ENCODE measurements at regions not wholly inside any gene's neighbourhood (a gene's known extent, or its start where the extent isn't known, plus 50 kb on each side); places are given as distances from the start of the nearest gene placed in this dataset.
"Not testable (repeated sequence)": the region's sequence is repeated elsewhere in the genome, so short reads cannot be mapped to it uniquely, and the experiment has no call there.

DNA sequence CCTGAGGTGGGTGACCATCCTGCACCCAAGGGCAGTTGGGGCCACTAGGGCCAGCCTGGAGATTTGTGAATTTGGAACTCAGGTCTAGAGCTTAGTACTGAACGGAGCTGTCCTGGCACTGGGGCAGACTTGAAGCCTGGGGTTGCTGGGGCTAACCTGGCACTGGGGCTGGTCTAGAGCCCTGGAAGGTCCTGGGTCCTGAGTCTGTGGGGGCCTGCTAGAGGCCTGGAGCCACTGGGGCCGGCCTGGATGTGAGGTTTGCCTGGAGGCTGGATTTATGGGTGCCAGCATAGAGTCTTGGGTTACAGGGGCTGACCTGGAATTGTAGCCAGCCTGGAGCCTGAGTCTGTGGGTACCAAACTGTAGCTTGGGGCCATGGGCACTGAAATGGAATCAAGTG lies 1216.9 kb downstream of the CDH11 start:
- no peaks in the 10 kb centered on the region for H3K4me1 ChIP-seq (ENCODE audit: control insufficient read depth, insufficient read depth, low read length)
- WGBS (ENCODE audit: insufficient coverage, low lambda C conversion rate), result no CpG with 5 or more reads among the region's 2 CpGs
- H3K27me3 ChIP-seq (ENCODE audit: control insufficient read depth, insufficient read depth, low read length), result no peaks in the 10 kb centered on the region
- H3K9me3 ChIP-seq (ENCODE audit: control insufficient read depth, low read depth, low read length), result no peaks in the 10 kb centered on the region
- no peak for DNase-seq
- no peak overlapping the region for H3K27ac ChIP-seq (ENCODE audit: low read length)
- H3K4me3 ChIP-seq (ENCODE audit: low read length), result no peak overlapping the region
- H3K36me3 ChIP-seq (ENCODE audit: control insufficient read depth, insufficient read depth, low read length), result no peaks in the 10 kb centered on the region

- Histone ChIP-seq H3K4me3 (ENCODE audit: low read length) (no peak overlapping the region), H3K9me3 (ENCODE audit: control insufficient read depth, low read depth, low read length) (no peaks in the 10 kb centered on the region), H3K4me1 (ENCODE audit: control insufficient read depth, insufficient read depth, low read length) (no peaks in the 10 kb centered on the region), H3K27me3 (ENCODE audit: control insufficient read depth, insufficient read depth, low read length) (no peaks in the 10 kb centered on the region), H3K27ac (ENCODE audit: low read length) (no peak overlapping the region), H3K36me3 (ENCODE audit: control insufficient read depth, insufficient read depth, low read length) (no peaks in the 10 kb centered on the region)
- no peak for DNase-seq
Measured at GRCh38 chr16:63904182-63904581, 1217.7 kb downstream of the CDH11 start.

DNA sequence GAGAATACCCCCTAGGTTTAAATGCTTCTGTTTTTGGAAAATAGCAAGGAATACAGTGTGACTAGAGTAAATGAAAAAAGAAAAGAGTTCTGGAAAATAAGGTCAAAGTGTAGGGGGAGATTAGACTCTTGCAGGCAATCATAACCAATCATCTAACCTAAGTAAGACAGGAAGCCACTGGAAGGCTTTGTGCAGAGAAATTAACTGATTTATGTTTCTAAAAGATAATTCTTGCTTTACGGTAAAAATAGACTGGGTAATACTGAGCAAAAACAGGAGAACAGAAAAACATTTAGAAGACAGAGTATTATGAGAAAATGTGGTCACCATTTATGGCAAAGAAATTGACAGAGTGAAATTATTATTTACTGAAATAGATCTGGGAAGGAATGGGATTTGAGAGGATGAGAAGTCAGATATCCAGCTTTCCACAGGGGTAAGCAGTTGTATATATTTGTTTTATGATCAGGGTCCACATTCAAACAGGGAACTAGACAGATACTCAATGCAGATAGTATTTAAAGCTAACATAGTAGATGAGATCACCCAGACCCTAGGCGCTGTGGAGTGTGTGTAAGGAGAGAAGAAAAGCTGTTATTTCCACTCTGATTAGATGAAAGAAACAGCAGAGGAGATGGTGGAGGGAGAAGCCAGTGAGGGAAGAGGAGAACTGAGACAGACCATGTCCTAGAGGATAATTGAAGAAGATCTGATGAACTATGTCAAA lies 1225.3 kb downstream of the CDH11 start:
- no peaks in the 10 kb centered on the region for H3K9me3 ChIP-seq (ENCODE audit: control insufficient read depth, low read depth, low read length)
- H3K27me3 ChIP-seq (ENCODE audit: control insufficient read depth, insufficient read depth, low read length), result no peaks in the 10 kb centered on the region
- DNase-seq, result no peak
- 67% methylated on average over 1 of the region's 2 CpGs for WGBS (ENCODE audit: insufficient coverage, low lambda C conversion rate)
- no peaks in the 10 kb centered on the region for H3K4me1 ChIP-seq (ENCODE audit: control insufficient read depth, insufficient read depth, low read length)
- H3K27ac ChIP-seq (ENCODE audit: low read length), result no peak overlapping the region
- no peak overlapping the region for H3K4me3 ChIP-seq (ENCODE audit: low read length)
- H3K36me3 ChIP-seq (ENCODE audit: control insufficient read depth, insufficient read depth, low read length), result no peaks in the 10 kb centered on the region

DNA sequence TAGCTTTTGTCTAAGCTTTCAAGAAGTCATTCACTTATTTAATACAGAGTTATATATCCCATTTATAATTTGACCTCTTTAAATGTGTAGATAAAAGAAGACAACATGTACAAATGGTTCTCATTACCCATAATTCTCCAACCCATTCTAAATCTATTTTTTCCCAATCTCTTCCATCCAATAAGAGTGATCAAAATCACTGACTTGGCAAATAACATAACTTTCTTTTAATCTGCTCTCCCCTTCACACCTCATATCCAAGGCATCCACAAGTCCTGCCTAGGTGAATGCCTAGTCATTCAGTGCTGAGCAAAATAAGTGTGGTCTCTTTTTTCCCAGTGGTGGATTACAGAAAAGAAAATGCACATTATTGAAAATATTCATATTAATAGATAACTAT lies 1231.1 kb downstream of the CDH11 start:
- H3K4me3 ChIP-seq (ENCODE audit: low read length), result no peak overlapping the region
- H3K27me3 ChIP-seq (ENCODE audit: control insufficient read depth, insufficient read depth, low read length), result no peaks in the 10 kb centered on the region
- DNase-seq, result no peak
- no peak overlapping the region for H3K27ac ChIP-seq (ENCODE audit: low read length)
- H3K36me3 ChIP-seq (ENCODE audit: control insufficient read depth, insufficient read depth, low read length), result no peaks in the 10 kb centered on the region
- H3K4me1 ChIP-seq (ENCODE audit: control insufficient read depth, insufficient read depth, low read length), result no peaks in the 10 kb centered on the region
- no peaks in the 10 kb centered on the region for H3K9me3 ChIP-seq (ENCODE audit: control insufficient read depth, low read depth, low read length)

DNA sequence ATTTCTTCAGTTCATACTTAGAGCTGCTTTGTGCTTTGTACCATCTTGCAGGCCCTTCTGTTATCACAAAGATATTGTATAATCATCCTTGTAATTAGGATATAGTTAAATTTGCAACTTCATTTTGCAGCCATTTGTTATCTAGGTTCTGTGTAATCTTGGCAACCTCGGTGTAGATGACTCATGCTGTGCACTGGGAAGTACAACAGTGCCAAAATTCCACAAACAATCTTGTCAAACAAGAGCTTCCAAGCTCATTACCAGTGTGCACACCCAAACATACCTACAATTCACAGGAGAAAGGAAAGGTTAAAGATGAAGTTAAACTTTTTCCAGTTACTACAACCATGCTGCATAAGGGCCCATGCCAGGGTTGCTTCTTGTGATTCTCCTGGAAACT lies 1231.8 kb downstream of the CDH11 start:
- H3K9me3 ChIP-seq (ENCODE audit: control insufficient read depth, low read depth, low read length), result no peaks in the 10 kb centered on the region
- peak in 1 of 2 donors; percentile 6 for DNase-seq
- no CpG with 5 or more reads among the region's 1 CpG for WGBS (ENCODE audit: insufficient coverage, low lambda C conversion rate)
- no peak overlapping the region for H3K4me3 ChIP-seq (ENCODE audit: low read length)
- H3K27me3 ChIP-seq (ENCODE audit: control insufficient read depth, insufficient read depth, low read length), result no peaks in the 10 kb centered on the region
- no peak overlapping the region for H3K27ac ChIP-seq (ENCODE audit: low read length)
- H3K4me1 ChIP-seq (ENCODE audit: control insufficient read depth, insufficient read depth, low read length), result no peaks in the 10 kb centered on the region
- H3K36me3 ChIP-seq (ENCODE audit: control insufficient read depth, insufficient read depth, low read length), result no peaks in the 10 kb centered on the region

DNA sequence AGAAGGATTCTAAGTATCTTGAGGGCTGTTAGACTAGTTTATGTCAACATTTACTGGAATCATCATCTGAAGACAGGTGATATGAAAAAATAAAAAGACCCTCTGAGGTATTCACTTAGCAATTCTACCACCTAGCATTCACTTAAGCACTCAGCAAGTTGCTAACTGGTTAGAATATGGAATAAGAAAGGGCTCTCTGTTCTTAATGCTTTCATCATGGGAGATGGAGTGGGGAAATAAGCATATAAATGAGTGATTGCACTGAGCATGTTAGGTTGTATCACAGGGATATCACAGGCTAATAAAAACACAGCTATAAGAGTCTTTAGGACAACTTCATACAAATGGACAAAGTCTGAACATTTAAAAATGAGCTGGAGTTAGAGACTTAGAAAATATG lies 1238.8 kb downstream of the CDH11 start:
- Histone ChIP-seq H3K27me3 (ENCODE audit: control insufficient read depth, insufficient read depth, low read length) (no peaks in the 10 kb centered on the region), H3K27ac (ENCODE audit: low read length) (no peak overlapping the region), H3K4me1 (ENCODE audit: control insufficient read depth, insufficient read depth, low read length) (no peaks in the 10 kb centered on the region), H3K9me3 (ENCODE audit: control insufficient read depth, low read depth, low read length) (no peaks in the 10 kb centered on the region), H3K4me3 (ENCODE audit: low read length) (no peak overlapping the region), H3K36me3 (ENCODE audit: control insufficient read depth, insufficient read depth, low read length) (no peaks in the 10 kb centered on the region)
- no peak for DNase-seq

DNA sequence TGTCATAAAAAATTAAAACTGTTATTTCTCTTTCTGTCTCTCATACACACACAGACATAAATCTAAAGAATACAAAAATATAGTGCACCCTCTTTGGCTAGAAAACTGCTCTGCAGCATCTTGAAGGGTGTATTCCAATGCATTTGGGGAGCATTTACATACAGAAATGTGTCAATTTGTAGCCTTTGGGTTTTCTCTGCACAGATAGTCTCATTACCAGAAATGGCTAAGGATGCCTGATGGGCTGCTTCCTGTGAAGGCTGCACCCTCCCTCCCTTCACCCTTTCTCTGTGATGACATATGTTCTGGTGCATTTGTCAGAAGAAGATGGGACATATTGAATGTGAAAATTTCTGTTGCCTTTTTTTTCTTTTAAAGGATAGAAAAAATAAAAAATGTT lies 1239.3 kb downstream of the CDH11 start:
- no peak overlapping the region for H3K4me3 ChIP-seq (ENCODE audit: low read length)
- H3K4me1 ChIP-seq (ENCODE audit: control insufficient read depth, insufficient read depth, low read length), result no peaks in the 10 kb centered on the region
- DNase-seq, result no peak
- H3K27me3 ChIP-seq (ENCODE audit: control insufficient read depth, insufficient read depth, low read length), result no peaks in the 10 kb centered on the region
- H3K27ac ChIP-seq (ENCODE audit: low read length), result no peak overlapping the region
- H3K36me3 ChIP-seq (ENCODE audit: control insufficient read depth, insufficient read depth, low read length), result no peaks in the 10 kb centered on the region
- H3K9me3 ChIP-seq (ENCODE audit: control insufficient read depth, low read depth, low read length), result no peaks in the 10 kb centered on the region

DNA sequence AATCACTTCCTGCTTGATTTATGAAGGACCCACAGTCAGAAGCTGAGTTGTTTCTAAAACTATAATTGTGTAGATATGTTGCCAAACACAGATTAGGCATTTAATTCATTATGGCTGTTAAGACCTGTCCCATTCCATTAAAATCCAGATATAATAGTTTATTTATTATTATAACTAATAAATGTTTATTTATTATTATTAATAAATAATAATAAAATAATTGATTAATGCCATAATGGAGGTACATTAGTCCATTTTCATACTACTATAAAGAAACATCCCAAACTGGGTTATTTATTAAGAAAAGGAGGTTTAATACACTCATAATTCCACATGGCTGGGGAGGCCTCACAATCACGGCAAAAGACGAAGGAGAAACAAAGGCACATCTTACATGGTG lies 1240.9 kb downstream of the CDH11 start:
- WGBS (ENCODE audit: insufficient coverage, low lambda C conversion rate), result 100% methylated on average over 2 of the region's 2 CpGs
- no peak for DNase-seq
- Histone ChIP-seq H3K27ac (ENCODE audit: low read length) (no peak overlapping the region), H3K27me3 (ENCODE audit: control insufficient read depth, insufficient read depth, low read length) (no peaks in the 10 kb centered on the region), H3K4me1 (ENCODE audit: control insufficient read depth, insufficient read depth, low read length) (no peaks in the 10 kb centered on the region), H3K9me3 (ENCODE audit: control insufficient read depth, low read depth, low read length) (no peaks in the 10 kb centered on the region), H3K36me3 (ENCODE audit: control insufficient read depth, insufficient read depth, low read length) (no peaks in the 10 kb centered on the region), H3K4me3 (ENCODE audit: low read length) (no peak overlapping the region)

DNA sequence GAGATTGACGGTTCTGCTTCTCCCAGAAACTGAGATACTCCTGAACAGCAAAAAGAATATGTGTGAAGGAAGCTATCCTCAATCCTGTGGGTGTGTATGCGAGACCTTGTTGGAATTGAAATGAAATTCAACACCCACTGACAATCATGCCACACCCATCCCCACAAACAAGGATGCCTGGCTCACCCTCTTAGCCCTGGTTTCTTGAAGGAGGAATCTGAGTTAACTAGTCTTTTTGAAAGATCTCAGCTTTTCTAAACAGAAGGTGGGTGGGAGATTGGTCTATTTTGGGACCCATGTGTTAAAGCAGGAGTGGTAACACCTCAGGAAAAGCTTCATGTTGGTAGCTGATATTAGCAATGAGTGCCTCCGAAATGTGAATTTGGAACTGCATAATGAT lies 1244.5 kb downstream of the CDH11 start:
- Histone ChIP-seq H3K4me3 (ENCODE audit: low read length) (no peak overlapping the region), H3K4me1 (ENCODE audit: control insufficient read depth, insufficient read depth, low read length) (no peaks in the 10 kb centered on the region), H3K27ac (ENCODE audit: low read length) (no peak overlapping the region), H3K36me3 (ENCODE audit: control insufficient read depth, insufficient read depth, low read length) (no peaks in the 10 kb centered on the region), H3K9me3 (ENCODE audit: control insufficient read depth, low read depth, low read length) (no peaks in the 10 kb centered on the region), H3K27me3 (ENCODE audit: control insufficient read depth, insufficient read depth, low read length) (no peaks in the 10 kb centered on the region)
- no CpG with 5 or more reads among the region's 3 CpGs for WGBS (ENCODE audit: insufficient coverage, low lambda C conversion rate)
- no peak for DNase-seq

GRCh38 chr16:63876103-63876502 lies 1245.8 kb downstream of the CDH11 start:
- Histone ChIP-seq H3K4me3 (ENCODE audit: low read length) (no peak overlapping the region), H3K9me3 (ENCODE audit: control insufficient read depth, low read depth, low read length) (no peaks in the 10 kb centered on the region), H3K36me3 (ENCODE audit: control insufficient read depth, insufficient read depth, low read length) (no peaks in the 10 kb centered on the region), H3K4me1 (ENCODE audit: control insufficient read depth, insufficient read depth, low read length) (no peaks in the 10 kb centered on the region), H3K27me3 (ENCODE audit: control insufficient read depth, insufficient read depth, low read length) (no peaks in the 10 kb centered on the region), H3K27ac (ENCODE audit: low read length) (no peak overlapping the region)
- DNase-seq, result no peak

DNA sequence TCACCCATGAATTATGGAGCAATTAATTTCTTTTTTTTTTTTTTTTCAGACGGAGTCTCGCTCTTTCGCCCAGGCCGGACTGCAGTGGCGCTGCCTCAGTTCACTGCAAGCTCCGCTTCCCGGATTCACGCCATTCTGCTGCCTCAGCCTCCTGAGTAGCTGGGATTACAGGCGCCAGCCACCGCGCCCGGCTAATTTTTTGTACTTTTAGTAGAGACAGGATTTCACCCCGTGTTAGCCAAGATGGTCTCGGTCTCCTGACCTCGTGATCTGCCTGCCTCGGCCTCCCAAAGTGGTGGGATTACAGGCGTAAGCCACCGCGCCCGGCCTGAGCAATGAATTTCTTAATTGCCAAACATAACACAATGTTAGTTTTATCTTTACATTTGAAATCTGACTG lies 1261.2 kb downstream of the CDH11 start:
- H3K27me3 ChIP-seq (ENCODE audit: control insufficient read depth, insufficient read depth, low read length); H3K36me3 ChIP-seq (ENCODE audit: control insufficient read depth, insufficient read depth, low read length); H3K4me3 ChIP-seq (ENCODE audit: low read length); H3K4me1 ChIP-seq (ENCODE audit: control insufficient read depth, insufficient read depth, low read length); H3K27ac ChIP-seq (ENCODE audit: low read length); H3K9me3 ChIP-seq (ENCODE audit: control insufficient read depth, low read depth, low read length); DNase-seq: not testable (repeated sequence)
- no CpG with 5 or more reads among the region's 20 CpGs for WGBS (ENCODE audit: insufficient coverage, low lambda C conversion rate)
